ENCODE measurements at regions not wholly inside any gene's neighbourhood (a gene's known extent, or its start where the extent isn't known, plus 50 kb on each side); places are given as distances from the start of the nearest gene placed in this dataset.

- no peak overlapping the region for H3K27ac Mint-ChIP-seq
- H3K27ac ChIP-seq (ENCODE audit: insufficient read depth, low read length, poor library complexity, severe bottlenecking), result no peak overlapping the region
- no peaks in the 10 kb centered on the region for H3K4me1 Mint-ChIP-seq
- no peak for DNase-seq
- no peak for ATAC-seq (ENCODE audit: low read depth in 2 of 2)
- H3K4me3 Mint-ChIP-seq, result no peak overlapping the region
- H3K9me3 ChIP-seq (ENCODE audit: control insufficient read depth in 2 of 2, low read length in 2 of 2), result no peaks in the 10 kb centered on the region
- H3K36me3 ChIP-seq (ENCODE audit: control insufficient read depth, insufficient read depth, low read length), result no peaks in the 10 kb centered on the region
- no peak overlapping the region for H3K4me3 ChIP-seq (ENCODE audit: low read depth, low read length)
- peaks cover 0 to 10% (median 2%) of the 10 kb centered on the region in 7 donors for H3K9me3 Mint-ChIP-seq
- no peaks in the 10 kb centered on the region for H3K27me3 ChIP-seq (ENCODE audit: control insufficient read depth, insufficient read depth, low read length)
- no peaks in the 10 kb centered on the region for H3K36me3 Mint-ChIP-seq
- no peaks in the 10 kb centered on the region for H3K27me3 Mint-ChIP-seq
- H3K4me1 ChIP-seq (ENCODE audit: control insufficient read depth, insufficient read depth, low read length, poor library complexity, severe bottlenecking), result no peaks in the 10 kb centered on the region
Observed at GRCh38 chrX:142742581-142742980, 283.1 kb upstream of the SPANXN4 start.

- Mint-ChIP-seq H3K4me1 (no peaks in the 10 kb centered on the region), H3K27ac (no peak overlapping the region), H3K9me3 (peaks cover 0 to 4% (median 0%) of the 10 kb centered on the region in 7 donors), H3K4me3 (no peak overlapping the region), H3K27me3 (no peaks in the 10 kb centered on the region), H3K36me3 (no peaks in the 10 kb centered on the region)
- DNase-seq, result no peak
- no peak overlapping the region for H3K27ac ChIP-seq (ENCODE audit: insufficient read depth, low read length, poor library complexity, severe bottlenecking)
- no peak for ATAC-seq (ENCODE audit: low read depth in 2 of 2)
- no peak overlapping the region for H3K4me3 ChIP-seq (ENCODE audit: low read depth, low read length)
- no peaks in the 10 kb centered on the region for H3K27me3 ChIP-seq (ENCODE audit: control insufficient read depth, insufficient read depth, low read length)
- no peaks in the 10 kb centered on the region for H3K9me3 ChIP-seq (ENCODE audit: control insufficient read depth in 2 of 2, low read length in 2 of 2)
- no peaks in the 10 kb centered on the region for H3K4me1 ChIP-seq (ENCODE audit: control insufficient read depth, insufficient read depth, low read length, poor library complexity, severe bottlenecking)
- no peaks in the 10 kb centered on the region for H3K36me3 ChIP-seq (ENCODE audit: control insufficient read depth, insufficient read depth, low read length)
Observed at GRCh38 chrX:142733327-142733726, 292.4 kb upstream of the SPANXN4 start.

GRCh38 chrX:142711796-142712290, 313.9 kb upstream of the SPANXN4 start:
- H3K9me3 Mint-ChIP-seq, result peaks cover 0 to 6% (median 2%) of the 10 kb centered on the region in 7 donors
- H3K9me3 ChIP-seq (ENCODE audit: control insufficient read depth in 2 of 2, low read length in 2 of 2), result peaks cover 3 to 5% of the 10 kb centered on the region in 2 experiments
- H3K4me1 ChIP-seq (ENCODE audit: control insufficient read depth, insufficient read depth, low read length, poor library complexity, severe bottlenecking), result no peaks in the 10 kb centered on the region
- no peak overlapping the region for H3K4me3 ChIP-seq (ENCODE audit: low read depth, low read length)
- H3K27ac ChIP-seq (ENCODE audit: insufficient read depth, low read length, poor library complexity, severe bottlenecking), result no peak overlapping the region
- H3K27me3 ChIP-seq (ENCODE audit: control insufficient read depth, insufficient read depth, low read length), result no peaks in the 10 kb centered on the region
- H3K36me3 Mint-ChIP-seq, result no peaks in the 10 kb centered on the region
- DNase-seq (no peak), ATAC-seq (ENCODE audit: low read depth in 2 of 2) (no peak)
- no peak overlapping the region for H3K27ac Mint-ChIP-seq
- no peaks in the 10 kb centered on the region for H3K4me1 Mint-ChIP-seq
- H3K4me3 Mint-ChIP-seq, result no peak overlapping the region
- H3K27me3 Mint-ChIP-seq, result no peaks in the 10 kb centered on the region
- no peaks in the 10 kb centered on the region for H3K36me3 ChIP-seq (ENCODE audit: control insufficient read depth, insufficient read depth, low read length)

GRCh38 chrX:142702749-142703148, 323.0 kb upstream of the SPANXN4 start:
- H3K4me3 ChIP-seq (ENCODE audit: low read depth, low read length), result no peak overlapping the region
- no peaks in the 10 kb centered on the region for H3K36me3 ChIP-seq (ENCODE audit: control insufficient read depth, insufficient read depth, low read length)
- no peaks in the 10 kb centered on the region for H3K4me1 Mint-ChIP-seq
- no peak for ATAC-seq (ENCODE audit: low read depth in 2 of 2)
- no peak for DNase-seq
- no peak overlapping the region for H3K27ac Mint-ChIP-seq
- H3K27ac ChIP-seq (ENCODE audit: insufficient read depth, low read length, poor library complexity, severe bottlenecking), result no peak overlapping the region
- H3K9me3 Mint-ChIP-seq, result no peaks in the 10 kb centered on the region
- no peaks in the 10 kb centered on the region for H3K27me3 Mint-ChIP-seq
- no peaks in the 10 kb centered on the region for H3K27me3 ChIP-seq (ENCODE audit: control insufficient read depth, insufficient read depth, low read length)
- no peaks in the 10 kb centered on the region for H3K9me3 ChIP-seq (ENCODE audit: control insufficient read depth in 2 of 2, low read length in 2 of 2)
- H3K4me3 Mint-ChIP-seq, result no peak overlapping the region
- H3K4me1 ChIP-seq (ENCODE audit: control insufficient read depth, insufficient read depth, low read length, poor library complexity, severe bottlenecking), result no peaks in the 10 kb centered on the region
- no peaks in the 10 kb centered on the region for H3K36me3 Mint-ChIP-seq

GRCh38 chrX:142688256-142688655, 337.5 kb upstream of the SPANXN4 start:
- H3K4me3 ChIP-seq (ENCODE audit: low read depth, low read length), result no peak overlapping the region
- no peaks in the 10 kb centered on the region for H3K9me3 ChIP-seq (ENCODE audit: control insufficient read depth in 2 of 2, low read length in 2 of 2)
- no peak for DNase-seq
- H3K4me1 ChIP-seq (ENCODE audit: control insufficient read depth, insufficient read depth, low read length, poor library complexity, severe bottlenecking), result no peaks in the 10 kb centered on the region
- ATAC-seq (ENCODE audit: low read depth in 2 of 2), result no peak
- H3K36me3 ChIP-seq (ENCODE audit: control insufficient read depth, insufficient read depth, low read length), result no peaks in the 10 kb centered on the region
- Mint-ChIP-seq H3K4me1 (no peaks in the 10 kb centered on the region), H3K27ac (no peak overlapping the region), H3K36me3 (no peaks in the 10 kb centered on the region), H3K27me3 (no peaks in the 10 kb centered on the region), H3K4me3 (no peak overlapping the region), H3K9me3 (peaks cover 0 to 11% (median 3%) of the 10 kb centered on the region in 7 donors)
- H3K27me3 ChIP-seq (ENCODE audit: control insufficient read depth, insufficient read depth, low read length), result no peaks in the 10 kb centered on the region
- no peak overlapping the region for H3K27ac ChIP-seq (ENCODE audit: insufficient read depth, low read length, poor library complexity, severe bottlenecking)

GRCh38 chrX:142686653-142687283, 339.0 kb upstream of the SPANXN4 start:
- Mint-ChIP-seq H3K36me3 (no peaks in the 10 kb centered on the region), H3K4me1 (no peaks in the 10 kb centered on the region), H3K27ac (no peak overlapping the region), H3K27me3 (no peaks in the 10 kb centered on the region), H3K9me3 (peaks cover 0 to 11% (median 0%) of the 10 kb centered on the region in 7 donors), H3K4me3 (no peak overlapping the region)
- no peaks in the 10 kb centered on the region for H3K9me3 ChIP-seq (ENCODE audit: control insufficient read depth in 2 of 2, low read length in 2 of 2)
- H3K27me3 ChIP-seq (ENCODE audit: control insufficient read depth, insufficient read depth, low read length), result no peaks in the 10 kb centered on the region
- no peak overlapping the region for H3K27ac ChIP-seq (ENCODE audit: insufficient read depth, low read length, poor library complexity, severe bottlenecking)
- DNase-seq (no peak), ATAC-seq (ENCODE audit: low read depth in 2 of 2) (no peak)
- no peak overlapping the region for H3K4me3 ChIP-seq (ENCODE audit: low read depth, low read length)
- H3K36me3 ChIP-seq (ENCODE audit: control insufficient read depth, insufficient read depth, low read length), result no peaks in the 10 kb centered on the region
- no peaks in the 10 kb centered on the region for H3K4me1 ChIP-seq (ENCODE audit: control insufficient read depth, insufficient read depth, low read length, poor library complexity, severe bottlenecking)

GRCh38 chrX:142686206-142686605, 339.5 kb upstream of the SPANXN4 start:
- no peaks in the 10 kb centered on the region for H3K4me1 ChIP-seq (ENCODE audit: control insufficient read depth, insufficient read depth, low read length, poor library complexity, severe bottlenecking)
- H3K36me3 ChIP-seq (ENCODE audit: control insufficient read depth, insufficient read depth, low read length), result no peaks in the 10 kb centered on the region
- H3K9me3 Mint-ChIP-seq, result peaks cover 0 to 11% (median 0%) of the 10 kb centered on the region in 7 donors
- H3K27ac ChIP-seq (ENCODE audit: insufficient read depth, low read length, poor library complexity, severe bottlenecking), result no peak overlapping the region
- no peaks in the 10 kb centered on the region for H3K36me3 Mint-ChIP-seq
- DNase-seq (no peak), ATAC-seq (ENCODE audit: low read depth in 2 of 2) (no peak)
- H3K4me3 Mint-ChIP-seq, result no peak overlapping the region
- H3K4me3 ChIP-seq (ENCODE audit: low read depth, low read length), result no peak overlapping the region
- H3K4me1 Mint-ChIP-seq, result no peaks in the 10 kb centered on the region
- no peaks in the 10 kb centered on the region for H3K27me3 Mint-ChIP-seq
- no peak overlapping the region for H3K27ac Mint-ChIP-seq
- H3K9me3 ChIP-seq (ENCODE audit: control insufficient read depth in 2 of 2, low read length in 2 of 2), result no peaks in the 10 kb centered on the region
- no peaks in the 10 kb centered on the region for H3K27me3 ChIP-seq (ENCODE audit: control insufficient read depth, insufficient read depth, low read length)

GRCh38 chrX:142680038-142680437, 345.7 kb upstream of the SPANXN4 start:
- no peaks in the 10 kb centered on the region for H3K36me3 Mint-ChIP-seq
- no peaks in the 10 kb centered on the region for H3K27me3 Mint-ChIP-seq
- Histone ChIP-seq H3K4me1 (ENCODE audit: control insufficient read depth, insufficient read depth, low read length, poor library complexity, severe bottlenecking) (no peaks in the 10 kb centered on the region), H3K4me3 (ENCODE audit: low read depth, low read length) (no peak overlapping the region), H3K9me3 (ENCODE audit: control insufficient read depth in 2 of 2, low read length in 2 of 2) (no peaks in the 10 kb centered on the region), H3K27me3 (ENCODE audit: control insufficient read depth, insufficient read depth, low read length) (no peaks in the 10 kb centered on the region), H3K27ac (ENCODE audit: insufficient read depth, low read length, poor library complexity, severe bottlenecking) (no peak overlapping the region), H3K36me3 (ENCODE audit: control insufficient read depth, insufficient read depth, low read length) (no peaks in the 10 kb centered on the region)
- no peak for ATAC-seq (ENCODE audit: low read depth in 2 of 2)
- DNase-seq, result no peak
- H3K27ac Mint-ChIP-seq, result no peak overlapping the region
- peaks cover 0 to 7% (median 2%) of the 10 kb centered on the region in 7 donors for H3K9me3 Mint-ChIP-seq
- H3K4me1 Mint-ChIP-seq, result no peaks in the 10 kb centered on the region
- no peak overlapping the region for H3K4me3 Mint-ChIP-seq

Measured in CD4-positive, CD25-positive, alpha-beta regulatory T cell (primary cell).